ENCODE measurements at regions not wholly inside any gene's neighbourhood (a gene's known extent, or its start where the extent isn't known, plus 50 kb on each side); places are given as distances from the start of the nearest gene placed in this dataset.

GRCh38 chr3:94179059-94179458 is 116.2 kb downstream of the NSUN3 start:
- H3K4me3 ChIP-seq, result no peak overlapping the region
- H3K9me3 ChIP-seq, result no peaks in the 10 kb centered on the region
- DNase-seq (ENCODE audit: extremely low spot score), result no peak
- TF ChIP-seq POLR2AphosphoS5 (IDR thresholded peaks at IDR 0.05) (no peak), EP300 (IDR thresholded peaks at IDR 0.05) (no peak), POLR2A (IDR thresholded peaks at IDR 0.05; ENCODE audit: low read depth) (no peak)
- H3K27me3 ChIP-seq, result no peaks in the 10 kb centered on the region
- no peaks in the 10 kb centered on the region for H3K4me1 ChIP-seq
- WGBS, result 71% methylated on average over 2 of the region's 2 CpGs
- H3K27ac ChIP-seq (replicated peaks in 1 of 4), result no peak overlapping the region
- H3K36me3 ChIP-seq, result no peaks in the 10 kb centered on the region
- intact Hi-C loops (cut with DNase I), result no loop called here

GRCh38 chr3:94183551-94183950 is 120.7 kb downstream of the NSUN3 start:
- no peak for DNase-seq (ENCODE audit: extremely low spot score)
- H3K27ac ChIP-seq (replicated peaks in 1 of 4), result no peak overlapping the region
- no peaks in the 10 kb centered on the region for H3K4me1 ChIP-seq
- no peak overlapping the region for H3K4me3 ChIP-seq
- no peaks in the 10 kb centered on the region for H3K36me3 ChIP-seq
- no peaks in the 10 kb centered on the region for H3K9me3 ChIP-seq
- TF ChIP-seq EP300 (IDR thresholded peaks at IDR 0.05), result no peak
- TF ChIP-seq POLR2A (IDR thresholded peaks at IDR 0.05; ENCODE audit: low read depth), result no peak
- TF ChIP-seq POLR2AphosphoS5 (IDR thresholded peaks at IDR 0.05), result no peak
- TF ChIP-seq CTCF (IDR thresholded peaks at IDR 0.05), result no peak
- intact Hi-C loops (cut with DNase I), result no loop called here
- H3K27me3 ChIP-seq, result no peaks in the 10 kb centered on the region
- WGBS, result 81% methylated on average over 6 of the region's 6 CpGs

- Histone ChIP-seq H3K4me1 (no peaks in the 10 kb centered on the region), H3K4me3 (no peak overlapping the region), H3K27ac (replicated peaks in 1 of 4) (no peak overlapping the region), H3K9me3 (no peaks in the 10 kb centered on the region), H3K36me3 (no peaks in the 10 kb centered on the region), H3K27me3 (no peaks in the 10 kb centered on the region)
- 2% methylated on average over 1 of the region's 1 CpG for WGBS
- intact Hi-C loops (cut with DNase I), result no loop called here
- no peak for DNase-seq (ENCODE audit: extremely low spot score)
- TF ChIP-seq POLR2AphosphoS5 (IDR thresholded peaks at IDR 0.05) (no peak), CTCF (IDR thresholded peaks at IDR 0.05) (no peak), POLR2A (IDR thresholded peaks at IDR 0.05; ENCODE audit: low read depth) (no peak), EP300 (IDR thresholded peaks at IDR 0.05) (no peak)
Observed at GRCh38 chr3:94184781-94185180, 121.9 kb downstream of the NSUN3 start.

- TF ChIP-seq EP300 (IDR thresholded peaks at IDR 0.05) (no peak), CTCF (IDR thresholded peaks at IDR 0.05) (no peak), POLR2AphosphoS5 (IDR thresholded peaks at IDR 0.05) (no peak), POLR2A (IDR thresholded peaks at IDR 0.05; ENCODE audit: low read depth) (no peak)
- DNase-seq (ENCODE audit: extremely low spot score), result no peak
- no peaks in the 10 kb centered on the region for H3K27me3 ChIP-seq
- H3K4me1 ChIP-seq, result no peaks in the 10 kb centered on the region
- WGBS, result 79% methylated on average over 2 of the region's 2 CpGs
- no peaks in the 10 kb centered on the region for H3K36me3 ChIP-seq
- H3K9me3 ChIP-seq, result no peaks in the 10 kb centered on the region
- H3K27ac ChIP-seq (replicated peaks in 1 of 4), result no peak overlapping the region
- intact Hi-C loops (cut with DNase I), result no loop called here
- H3K4me3 ChIP-seq, result no peak overlapping the region
Observed at GRCh38 chr3:94185753-94186152, 122.9 kb downstream of the NSUN3 start.

GRCh38 chr3:94187697-94188096 is 124.8 kb downstream of the NSUN3 start:
- no peaks in the 10 kb centered on the region for H3K9me3 ChIP-seq
- H3K27ac ChIP-seq (replicated peaks in 1 of 4), result no peak overlapping the region
- WGBS, result 86% methylated on average over 2 of the region's 2 CpGs
- no peaks in the 10 kb centered on the region for H3K4me1 ChIP-seq
- H3K4me3 ChIP-seq, result no peak overlapping the region
- DNase-seq (ENCODE audit: extremely low spot score), result no peak
- TF ChIP-seq POLR2A (IDR thresholded peaks at IDR 0.05; ENCODE audit: low read depth) (no peak), CTCF (IDR thresholded peaks at IDR 0.05) (no peak), POLR2AphosphoS5 (IDR thresholded peaks at IDR 0.05) (no peak), EP300 (IDR thresholded peaks at IDR 0.05) (no peak)
- H3K36me3 ChIP-seq, result no peaks in the 10 kb centered on the region
- H3K27me3 ChIP-seq, result no peaks in the 10 kb centered on the region
- intact Hi-C loops (cut with DNase I), result no loop called here
